ENCODE measurements at regions not wholly inside any gene's neighbourhood (a gene's known extent, or its start where the extent isn't known, plus 50 kb on each side); places are given as distances from the start of the nearest gene placed in this dataset.

DNA sequence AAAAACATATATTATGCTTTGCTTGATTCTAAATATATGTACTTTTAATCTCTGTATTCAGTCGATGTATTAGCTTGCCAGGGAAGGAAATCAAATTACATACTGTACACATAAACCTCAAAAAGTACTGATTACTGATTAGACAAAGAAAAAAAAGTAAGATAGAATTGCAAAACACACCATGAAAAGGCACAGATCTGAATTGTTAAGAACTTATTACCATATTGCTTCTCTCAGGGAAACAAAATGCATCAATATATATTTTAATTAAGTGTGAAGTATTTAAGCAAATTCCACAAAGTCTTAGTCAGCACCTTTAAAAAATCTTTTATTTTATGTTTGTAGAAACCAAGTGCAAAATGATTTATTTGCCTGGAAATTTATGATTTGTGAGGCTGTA is 309.3 kb downstream of the RNF144A start:
- DNase-seq: no peak

GRCh38 chr2:7233126-7233525 is 315.9 kb downstream of the RNF144A start:
- no peak for DNase-seq

- no peak for DNase-seq
Observed at GRCh38 chr2:7237466-7237865, 320.3 kb downstream of the RNF144A start.

GRCh38 chr2:7239078-7239477 is 321.9 kb downstream of the RNF144A start:
- DNase-seq: no peak

DNA sequence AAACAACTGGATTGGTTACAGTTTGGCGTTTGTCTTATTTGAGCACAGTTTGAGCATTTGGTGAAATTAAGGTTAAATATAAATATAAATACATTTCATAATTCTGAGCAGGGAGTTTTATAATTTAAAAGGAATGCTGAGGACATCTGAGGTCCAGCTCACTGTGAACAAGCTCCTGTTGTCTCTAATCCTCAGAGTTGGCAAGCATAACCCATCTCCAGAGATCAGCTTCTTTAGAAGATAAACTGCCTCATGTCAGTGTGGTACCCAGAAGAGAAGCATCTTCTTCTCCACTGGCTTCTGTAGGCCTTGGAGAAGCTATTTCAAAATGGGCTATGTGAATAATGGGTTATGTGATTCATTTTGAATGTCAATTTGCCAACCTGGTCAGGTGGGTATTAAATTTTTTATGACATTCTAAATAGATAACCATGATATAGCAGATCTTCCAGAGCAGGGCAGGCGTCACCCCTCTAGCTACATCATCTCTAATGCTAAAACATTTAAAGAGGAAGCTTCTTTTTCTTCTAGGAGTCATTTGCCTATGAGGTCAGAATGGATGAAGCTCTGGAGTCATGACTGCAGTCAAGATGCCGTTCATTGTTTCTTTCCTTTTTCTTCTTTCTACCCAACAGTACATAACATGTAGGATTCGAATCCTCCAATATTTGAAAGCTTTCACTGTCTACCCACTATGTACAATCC is 324.0 kb downstream of the RNF144A start:
- no peak for DNase-seq

GRCh38 chr2:7242189-7242867 is 325.1 kb downstream of the RNF144A start:
- no peak for DNase-seq

DNA sequence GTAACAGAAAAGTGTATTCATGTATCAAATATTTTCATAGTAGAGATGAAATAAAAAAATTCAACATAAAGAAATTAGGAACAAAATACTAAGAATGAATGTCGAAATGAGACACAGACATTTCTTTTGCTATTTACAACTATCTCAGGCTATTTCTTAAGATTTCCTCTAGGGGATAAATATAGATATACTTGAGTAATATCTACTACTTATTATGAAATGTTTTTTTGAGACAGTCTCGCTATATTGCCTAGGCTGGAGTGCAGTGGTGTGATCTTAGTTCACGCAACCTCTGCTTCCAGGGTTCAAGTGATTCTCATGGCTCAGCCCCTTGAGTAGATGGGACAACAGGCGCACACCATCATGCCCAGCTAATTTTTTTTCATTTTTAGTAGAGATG is 326.1 kb downstream of the RNF144A start:
- DNase-seq: no peak

DNA sequence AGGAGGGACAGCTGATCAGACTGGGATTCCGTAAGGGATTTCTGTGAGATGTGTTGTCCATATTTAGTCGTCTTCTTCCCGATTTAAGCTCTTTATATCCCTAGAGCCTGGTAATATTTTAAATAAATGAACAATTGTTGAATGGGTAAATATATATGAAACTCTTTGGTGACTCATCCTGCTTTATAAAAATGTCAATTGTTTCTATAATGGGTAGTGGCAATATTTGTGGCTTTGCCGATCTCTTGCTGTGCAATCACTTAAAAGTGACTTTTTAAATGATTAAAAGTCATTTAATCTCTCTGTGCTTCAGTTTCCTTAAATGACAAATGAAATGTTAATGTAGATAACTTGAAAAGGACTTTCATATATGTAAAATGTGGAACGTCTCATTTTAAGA is 339.2 kb downstream of the RNF144A start:
- no peak for DNase-seq

DNA sequence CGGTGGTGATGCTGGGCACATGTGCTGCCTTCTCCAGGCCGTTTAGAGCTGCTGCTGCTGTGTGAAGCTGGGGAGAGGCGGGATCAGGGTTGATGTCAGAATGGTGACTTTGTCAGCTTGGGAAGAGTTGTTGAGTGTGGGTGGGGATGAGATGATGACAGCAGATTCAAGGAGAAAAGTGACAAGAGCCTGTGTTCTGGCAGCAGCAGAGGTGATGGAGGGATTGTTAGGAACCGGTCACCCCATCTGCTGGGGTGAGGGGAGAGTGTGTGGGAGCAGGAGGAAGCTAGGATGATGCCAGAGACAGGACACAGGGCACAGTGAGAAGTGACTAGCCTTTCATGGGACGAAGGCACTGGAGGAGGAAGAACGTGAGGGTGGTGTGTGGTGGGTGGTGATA is 345.5 kb downstream of the RNF144A start:
- no peak for DNase-seq

DNA sequence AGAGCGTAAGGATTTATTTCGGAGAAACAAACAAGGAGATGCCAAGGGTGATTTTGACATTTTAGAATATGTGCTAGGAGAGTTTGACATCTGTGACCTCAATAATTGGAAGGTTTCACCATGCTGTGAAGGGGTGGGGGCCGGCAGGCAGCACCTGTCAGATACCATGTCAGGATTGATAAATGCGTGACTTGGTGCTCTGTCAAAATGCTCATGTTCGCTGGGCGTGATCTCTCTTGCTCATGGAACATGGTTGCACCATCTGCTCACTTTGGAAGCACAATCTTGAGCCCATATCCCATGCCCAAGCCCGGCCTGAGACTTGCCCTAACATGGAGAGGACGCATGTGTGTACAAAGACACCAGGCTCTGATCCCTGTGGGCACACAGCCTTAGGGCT is 347.6 kb downstream of the RNF144A start:
- DNase-seq: no peak

DNA sequence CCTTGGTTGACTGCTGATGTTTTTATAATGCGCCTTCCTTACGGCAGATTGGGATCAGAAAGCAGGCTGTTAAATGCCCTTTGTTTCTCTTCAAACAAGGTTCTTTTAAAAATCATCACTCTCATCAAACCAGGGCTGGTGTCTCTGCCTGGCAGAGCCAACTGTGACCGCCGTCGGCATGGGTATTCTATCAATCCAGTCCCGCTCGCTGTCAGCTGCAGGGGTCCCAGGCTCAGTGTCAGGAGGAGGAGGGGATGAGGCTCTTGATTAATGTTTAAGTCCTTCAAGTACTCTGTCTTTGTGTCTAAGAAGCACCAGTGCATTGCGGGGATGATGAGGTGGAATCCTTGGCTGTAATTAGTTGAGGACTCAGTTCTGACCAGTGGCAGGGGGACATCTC is 348.1 kb downstream of the RNF144A start:
- no peak for DNase-seq

DNA sequence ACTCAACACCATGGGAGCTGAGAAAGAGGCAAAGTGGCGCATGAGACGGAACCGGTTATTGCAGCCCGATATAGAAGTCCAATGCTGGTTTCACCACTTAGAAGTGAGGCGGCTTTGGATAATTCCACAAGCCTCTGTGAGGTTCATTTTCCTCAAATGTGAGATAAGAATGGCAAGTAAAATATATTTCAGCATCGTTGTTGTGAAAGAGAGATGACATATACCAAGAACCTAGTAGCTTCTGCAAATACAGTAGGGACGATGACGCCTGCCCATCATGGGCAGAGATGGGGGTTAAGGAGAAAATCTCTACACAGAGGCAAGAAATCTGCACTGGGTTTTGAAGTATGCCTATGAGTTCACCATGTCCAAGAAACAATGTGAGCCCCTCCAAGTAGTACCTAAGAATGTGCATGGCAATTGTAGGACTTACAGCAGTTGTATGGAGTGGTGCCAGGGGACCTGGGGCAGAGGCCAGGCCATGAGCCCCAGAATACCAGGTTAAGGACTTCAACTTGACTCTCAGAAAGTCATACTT is 352.0 kb downstream of the RNF144A start:
- DNase-seq: no peak

DNA sequence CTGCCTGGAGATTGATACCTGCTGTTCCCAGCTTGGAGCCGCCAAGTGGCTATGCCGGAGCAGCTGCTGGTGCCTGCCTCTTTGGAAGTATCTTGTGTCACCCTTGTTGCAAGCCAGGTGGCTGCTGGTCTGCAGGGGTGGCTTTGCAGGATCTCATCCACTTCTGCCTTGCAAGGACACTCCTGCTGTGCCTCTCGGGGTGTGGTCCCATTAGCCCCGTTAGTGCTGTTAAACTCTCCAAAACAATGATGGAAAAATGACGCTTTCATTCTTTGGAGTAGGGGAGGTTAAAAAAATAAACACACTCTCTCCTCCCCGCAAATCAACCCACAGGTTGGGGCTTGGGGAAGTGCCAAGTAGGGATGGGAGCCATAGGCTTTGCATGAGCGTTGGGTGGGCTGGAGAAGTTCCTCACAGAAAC is 352.8 kb downstream of the RNF144A start:
- no peak for DNase-seq

GRCh38 chr2:7272210-7272609 is 355.0 kb downstream of the RNF144A start:
- DNase-seq: no peak

- DNase-seq: no peak
Observed at GRCh38 chr2:7278984-7279383, 361.8 kb downstream of the RNF144A start.

DNA sequence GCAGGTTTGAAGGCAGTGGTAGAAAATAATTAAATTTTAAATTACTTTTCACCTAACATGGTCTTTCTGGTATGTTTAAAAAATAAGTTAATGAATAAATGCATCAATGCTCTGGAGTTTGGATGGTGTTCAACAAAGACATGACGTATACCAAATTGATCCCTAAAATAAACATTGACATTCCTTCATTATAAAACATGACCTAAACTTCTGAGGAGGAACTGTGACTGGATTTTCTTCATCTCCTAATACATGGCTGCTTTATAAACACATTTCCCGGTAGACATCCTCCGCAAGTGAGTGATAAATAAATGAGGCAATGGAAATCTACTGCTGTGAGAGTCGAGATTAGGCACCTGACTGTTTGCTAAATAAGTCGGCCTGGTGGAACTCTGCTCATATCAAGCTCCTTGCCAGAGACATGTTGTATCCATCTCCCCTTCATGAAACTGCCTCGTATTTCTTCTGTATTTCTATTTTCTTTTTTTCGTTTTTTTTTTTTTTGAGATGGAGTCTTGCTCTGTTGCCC is 362.3 kb downstream of the RNF144A start:
- no peak for DNase-seq

DNA sequence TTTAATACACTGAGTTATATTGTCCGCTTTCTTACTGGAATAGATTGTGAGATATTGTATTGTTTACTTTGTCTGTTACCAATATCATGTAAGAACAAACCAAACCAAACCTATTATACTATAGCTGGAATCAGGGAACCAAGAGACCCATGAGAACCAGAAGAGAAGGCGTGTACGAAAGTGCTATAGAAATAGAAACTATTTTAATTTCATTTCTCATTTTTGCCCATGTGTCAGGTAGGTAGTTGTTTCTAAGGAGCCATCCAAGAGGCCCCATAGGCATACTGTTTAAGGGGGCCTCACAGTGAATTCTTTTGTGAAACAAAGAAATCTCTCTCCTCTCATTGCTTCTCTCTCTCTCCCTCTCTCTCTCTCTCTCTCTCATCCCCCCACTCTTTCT is 363.6 kb downstream of the RNF144A start:
- no peak for DNase-seq

DNA sequence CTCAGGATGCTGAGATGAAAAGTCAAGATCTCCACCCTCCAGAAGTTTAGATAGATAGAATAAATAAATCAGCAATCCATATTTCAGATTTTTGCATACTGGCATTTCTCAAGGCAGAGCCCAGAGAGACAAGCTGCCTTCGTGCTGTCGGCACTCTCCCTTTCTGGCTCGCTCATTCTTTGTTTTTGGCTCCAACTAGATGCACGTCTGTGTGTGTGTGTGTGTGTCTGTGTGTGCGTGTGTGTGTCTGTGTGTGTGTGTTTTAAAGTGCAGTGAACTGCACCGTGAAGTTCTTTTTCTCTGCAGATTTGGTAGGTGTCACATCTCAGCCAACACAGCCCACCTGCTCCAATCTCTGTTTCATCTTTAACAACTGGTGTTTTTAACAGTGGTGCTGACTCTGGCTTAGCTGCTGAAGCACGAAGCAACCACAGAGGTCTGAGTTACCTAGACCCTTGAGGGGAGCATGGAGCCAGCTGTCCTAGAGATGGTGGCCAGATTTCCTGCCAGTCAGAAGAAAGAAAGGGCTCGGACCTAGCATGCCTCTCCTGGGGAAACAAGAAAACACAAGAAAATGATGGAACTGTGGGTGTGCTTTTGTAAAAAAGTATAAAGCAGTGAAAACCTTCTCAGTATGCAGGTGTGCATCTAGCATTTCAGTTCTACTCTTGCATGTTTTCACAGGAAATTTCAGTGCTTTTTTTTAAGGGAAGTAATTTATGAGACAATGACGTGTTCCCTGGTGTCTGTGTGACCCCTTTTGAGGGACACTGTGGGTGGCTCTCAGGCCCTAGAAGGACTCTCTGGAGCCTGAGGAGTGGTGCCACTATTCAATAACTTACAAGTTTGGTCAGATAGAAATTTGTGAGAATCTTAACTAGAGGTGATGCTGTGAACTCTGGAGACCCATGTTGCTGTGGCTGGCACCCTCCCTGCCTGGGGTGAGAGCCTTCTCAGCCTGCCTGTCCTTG is 364.3 kb downstream of the RNF144A start:
- DNase-seq: no peak

DNA sequence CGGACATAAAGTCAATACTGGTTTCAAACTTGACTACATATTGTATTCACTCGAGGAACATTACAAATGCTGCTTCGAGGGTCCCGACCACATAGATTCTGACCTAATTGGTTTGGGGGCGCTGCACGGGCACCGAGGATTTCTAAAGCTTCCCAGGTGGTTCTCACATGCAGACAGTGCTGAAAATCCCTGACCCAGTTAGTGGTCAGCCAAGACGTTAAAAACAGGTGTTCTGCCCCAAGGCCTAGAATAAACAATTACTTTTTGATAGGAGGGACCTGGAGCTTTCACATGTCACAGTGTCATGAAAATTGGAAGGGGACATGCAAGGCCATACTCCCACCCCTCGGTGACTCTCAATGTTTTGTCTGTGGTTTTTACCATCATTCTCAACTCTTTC is 368.9 kb downstream of the RNF144A start:
- no peak for DNase-seq

- no peak for DNase-seq
Observed at GRCh38 chr2:7288484-7288883, 371.3 kb downstream of the RNF144A start.

GRCh38 chr2:7289697-7290096 is 372.5 kb downstream of the RNF144A start:
- no peak for DNase-seq

DNA sequence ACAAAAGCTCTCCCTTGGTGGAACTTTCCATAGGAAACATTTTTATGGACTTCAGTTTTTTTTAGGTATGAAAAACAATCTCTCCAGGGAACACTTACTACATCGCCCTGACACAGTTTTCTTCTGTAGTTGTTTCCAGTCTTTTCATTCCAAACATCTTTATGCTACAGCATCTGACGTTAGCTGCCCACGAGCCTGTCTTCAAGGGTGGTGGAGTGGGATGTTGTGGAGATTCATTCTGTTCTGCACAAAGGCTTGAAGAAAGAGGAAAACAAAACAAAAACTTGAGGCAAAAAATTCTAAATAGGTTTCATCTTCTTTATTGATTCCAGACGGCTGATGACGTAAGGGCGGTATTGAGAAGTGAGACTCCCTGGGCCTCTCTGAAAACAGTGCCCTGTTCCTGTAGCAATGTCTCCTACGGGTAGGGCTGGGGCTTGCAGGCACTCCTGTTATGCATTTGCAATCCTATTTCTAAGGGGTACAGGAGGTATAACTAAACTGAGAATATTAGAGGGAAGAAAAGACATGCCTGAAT is 375.0 kb downstream of the RNF144A start:
- no peak for DNase-seq

GRCh38 chr2:7309582-7309981 is 392.4 kb downstream of the RNF144A start:
- DNase-seq: no peak

Measured in activated CD4-positive, alpha-beta T cell treated with anti-CD3 and anti-CD28 coated beads, Interleukin-2, amount 50 U/mL, for 16 hours (primary cell).